Spleen (tissue), 11 donors: ENCODE measurements at regions not wholly inside any gene's neighbourhood (a gene's known extent, or its start where the extent isn't known, plus 50 kb on each side); places are given as distances from the start of the nearest gene placed in this dataset.

Source experiments
- DNase-seq: peaks from one replicate; pipeline ENCODE4 v3.0.0-alpha.2; 2020
- H3K27ac ChIP-seq, 8 donors: fragments of 200-600 bp; sonication (generic) in 7 of 8; 1 replicate in 4 of 8; 2 replicates in 4 of 8; pipeline versions ENCODE4 v1.5.0 to v1.8.0; 2016 to 2021; ENCODE audit warnings: inconsistent platforms in 4 of 8, mild to moderate bottlenecking in 4 of 8, moderate library complexity in 1 of 8
- H3K27me3 ChIP-seq, 7 donors: fragments of 200-600 bp; sonication (generic) in 6 of 7; replicated peaks in 1 of 7; 1 replicate in 4 of 7; 2 replicates in 3 of 7; pipeline versions ENCODE4 v1.5.0 to v1.8.0; 2016 to 2021; ENCODE audit warnings: inconsistent platforms in 3 of 7, mild to moderate bottlenecking in 1 of 7
- H3K36me3 ChIP-seq, 6 donors: fragments of 200-600 bp; sonication (generic) in 5 of 6; 1 replicate in 4 of 6; 2 replicates in 2 of 6; pipeline versions ENCODE4 v1.5.0 to v1.8.0; 2016 to 2021; ENCODE audit warnings: inconsistent platforms in 2 of 6
- H3K4me1 ChIP-seq, 6 donors: fragments of 200-600 bp; sonication (generic) in 5 of 6; 1 replicate in 3 of 6; 2 replicates in 3 of 6; pipeline versions ENCODE4 v1.5.0 to v1.8.0; 2016 to 2021; ENCODE audit warnings: inconsistent platforms in 3 of 6
- H3K4me3 ChIP-seq, 8 donors: fragments of 200-600 bp; sonication (generic) in 7 of 8; 1 replicate in 4 of 8; 2 replicates in 4 of 8; pipeline versions ENCODE4 v1.5.0 to v1.8.0; 2016 to 2021; ENCODE audit warnings: inconsistent platforms in 4 of 8, mild to moderate bottlenecking in 4 of 8, moderate library complexity in 2 of 8
- H3K9me3 ChIP-seq, 8 donors: fragments of 200-600 bp; sonication (generic) in 7 of 8; 1 replicate in 4 of 8; 2 replicates in 4 of 8; pipeline versions ENCODE4 v1.5.0 to v1.8.0; 2016 to 2021; ENCODE audit warnings: inconsistent platforms in 4 of 8
- CTCF ChIP-seq, 11 experiments: fragments of 200-600 bp in 7 of 11; fragments of 450-650 bp in 4 of 11; sonication (generic) in 4 of 11; IDR thresholded peaks in 8 of 11; conservative IDR thresholded peaks in 3 of 11; 1 replicate in 7 of 11; 2 replicates in 4 of 11; pipeline versions ENCODE4 v1.4.0 to v1.8.0; 2016 to 2021; ENCODE audit warnings: antibody characterized with exemption in 11 of 11, inconsistent platforms in 4 of 11, mild to moderate bottlenecking in 1 of 11
- POLR2A ChIP-seq, 3 donors: fragments of 450-650 bp; IDR thresholded peaks; one replicate each; pipeline ENCODE4 v1.5.1; 2017; ENCODE audit warnings: antibody characterized with exemption in 3 of 3, mild to moderate bottlenecking in 1 of 3
- POLR2AphosphoS5 ChIP-seq, 3 donors: sonication (generic); formaldehyde crosslinking; IDR thresholded peaks; one replicate each; pipeline ENCODE4 v1.5.1; 2017; ENCODE audit warnings: antibody characterized with exemption in 3 of 3
- WGBS, 5 donors: extraction: QIAGEN DNeasy Blood & Tissue Kit in 3 of 5; methylation state at CpG; one replicate each; pipeline versions ENCODE4 v1.1.5 to v1.1.7; 2013 to 2018; 5-methylcytosine and 5-hydroxymethylcytosine counted together
- intact Hi-C: fragments of 100-400 bp; cut with DNase I; formaldehyde crosslinking; loops from one replicate; pipeline ENCODE4 v1.15.0; 2023; ENCODE audit warnings: low total_unique reads
- donor health status: healthy with polysubstance abuse.
- donor health status: DM: no; HTN: no; CAD: no; lungs with moderate emphysema.
- donor health status: DM: no; HTN: no; CAD: no.
- donor health status: Bipolar disorder and iron deficiency.
- donor health status: healthy.
- donor health status: DM: no; HTN: no; CAD: no.
- donor health status: DM: yes; HTN: yes; CAD: no.

- no peaks in the 10 kb centered on the region for H3K4me1 ChIP-seq
- H3K36me3 ChIP-seq = no peaks in the 10 kb centered on the region
- peaks cover 0 to 32% (median 0%) of the 10 kb centered on the region in 7 donors for H3K27me3 ChIP-seq
- TF ChIP-seq POLR2A (IDR thresholded peaks at IDR 0.05) (no peak), POLR2AphosphoS5 (IDR thresholded peaks at IDR 0.05) (no peak), CTCF (IDR thresholded peaks at IDR 0.05 in 8 of 11, conservative IDR thresholded peaks at IDR 0.05 in 3 of 11) (no peak)
- no peaks in the 10 kb centered on the region for H3K9me3 ChIP-seq
- no peak overlapping the region for H3K4me3 ChIP-seq
- no peak overlapping the region for H3K27ac ChIP-seq
- no peak for DNase-seq
- intact Hi-C loops = no loop called here
- WGBS, 5 donors = 83 to 93% (median 85%) methylated on average over 19 of the region's 19 CpGs
These were observed 61.6 kb upstream of the KLHL29 start for GRCh38 chr2:23323198-23323916.

- TF ChIP-seq CTCF (IDR thresholded peaks at IDR 0.05 in 8 of 11, conservative IDR thresholded peaks at IDR 0.05 in 3 of 11) (no peak), POLR2A (IDR thresholded peaks at IDR 0.05) (no peak), POLR2AphosphoS5 (IDR thresholded peaks at IDR 0.05) (no peak)
- H3K27ac ChIP-seq = no peak overlapping the region
- H3K4me1 ChIP-seq = no peaks in the 10 kb centered on the region
- no peak overlapping the region for H3K4me3 ChIP-seq
- no peaks in the 10 kb centered on the region for H3K9me3 ChIP-seq
- H3K27me3 ChIP-seq = peaks cover 0 to 32% (median 0%) of the 10 kb centered on the region in 7 donors
- no peaks in the 10 kb centered on the region for H3K36me3 ChIP-seq
- 88 to 94% (median 91%) methylated on average over 20 of the region's 20 CpGs for WGBS, 5 donors
- DNase-seq = no peak
- intact Hi-C loops = no loop called here
These were observed 60.9 kb upstream of the KLHL29 start for GRCh38 chr2:23323917-23324680.

GRCh38 chr2:23326330-23326729, 58.6 kb upstream of the KLHL29 start:
- 56 to 82% (median 74%) methylated on average over 4 of the region's 4 CpGs for WGBS, 5 donors
- intact Hi-C loops = no loop called here
- Histone ChIP-seq H3K27ac (no peak overlapping the region), H3K9me3 (no peaks in the 10 kb centered on the region), H3K4me3 (no peak overlapping the region), H3K4me1 (no peaks in the 10 kb centered on the region), H3K27me3 (peaks cover 0 to 20% (median 0%) of the 10 kb centered on the region in 7 donors), H3K36me3 (no peaks in the 10 kb centered on the region)
- TF ChIP-seq CTCF (IDR thresholded peaks at IDR 0.05 in 8 of 11, conservative IDR thresholded peaks at IDR 0.05 in 3 of 11) = no peak
- TF ChIP-seq POLR2A (IDR thresholded peaks at IDR 0.05) = no peak
- TF ChIP-seq POLR2AphosphoS5 (IDR thresholded peaks at IDR 0.05) = no peak
- no peak for DNase-seq

GRCh38 chr2:23327416-23327815, 57.6 kb upstream of the KLHL29 start:
- 84 to 92% (median 85%) methylated on average over 5 of the region's 5 CpGs for WGBS, 5 donors
- H3K27me3 ChIP-seq = peaks cover 0 to 23% (median 0%) of the 10 kb centered on the region in 7 donors
- H3K4me1 ChIP-seq = no peaks in the 10 kb centered on the region
- H3K27ac ChIP-seq = no peak overlapping the region
- H3K4me3 ChIP-seq = no peak overlapping the region
- no peak for TF ChIP-seq POLR2A (IDR thresholded peaks at IDR 0.05)
- no peak for TF ChIP-seq POLR2AphosphoS5 (IDR thresholded peaks at IDR 0.05)
- TF ChIP-seq CTCF (IDR thresholded peaks at IDR 0.05 in 8 of 11, conservative IDR thresholded peaks at IDR 0.05 in 3 of 11) = no peak
- intact Hi-C loops = no loop called here
- no peaks in the 10 kb centered on the region for H3K9me3 ChIP-seq
- no peak for DNase-seq
- no peaks in the 10 kb centered on the region for H3K36me3 ChIP-seq
